Duodenal mucosa (tissue), 2 donors: ENCODE measurements at regions not wholly inside any gene's neighbourhood (a gene's known extent, or its start where the extent isn't known, plus 50 kb on each side); places are given as distances from the start of the nearest gene placed in this dataset.

Experiments used
- H3K27ac ChIP-seq: one replicate; pipeline ENCODE4 v1.7.0; 2013; ENCODE audit warnings: low read depth, low read length
- H3K27me3 ChIP-seq, 2 donors: one replicate each; pipeline ENCODE4 v1.7.0; 2013; ENCODE audit warnings: low read length in 2 of 2, control low read depth in 1 of 2; ENCODE audit not compliant: insufficient read depth in 2 of 2, control insufficient read depth in 1 of 2
- H3K36me3 ChIP-seq, 2 donors: one replicate each; pipeline ENCODE4 v1.7.0; 2013; ENCODE audit warnings: low read length in 2 of 2, control low read depth in 1 of 2; ENCODE audit not compliant: insufficient read depth in 2 of 2, control insufficient read depth in 1 of 2
- H3K4me1 ChIP-seq, 2 donors: one replicate each; pipeline ENCODE4 v1.7.0; 2013; ENCODE audit warnings: low read length in 2 of 2, control low read depth in 1 of 2; ENCODE audit not compliant: insufficient read depth in 2 of 2, control insufficient read depth in 1 of 2
- H3K4me3 ChIP-seq, 2 donors: one replicate each; pipeline ENCODE4 v1.7.0; 2013; ENCODE audit warnings: low read length in 2 of 2, low read depth in 1 of 2
- H3K9ac ChIP-seq, 2 donors: one replicate each; pipeline ENCODE4 v1.7.0; 2013; ENCODE audit warnings: low read length in 2 of 2, low read depth in 1 of 2
- H3K9me3 ChIP-seq, 2 donors: one replicate each; pipeline ENCODE4 v1.7.0; 2013; ENCODE audit warnings: low read length in 2 of 2, control low read depth in 1 of 2; ENCODE audit not compliant: control insufficient read depth in 1 of 2

DNA sequence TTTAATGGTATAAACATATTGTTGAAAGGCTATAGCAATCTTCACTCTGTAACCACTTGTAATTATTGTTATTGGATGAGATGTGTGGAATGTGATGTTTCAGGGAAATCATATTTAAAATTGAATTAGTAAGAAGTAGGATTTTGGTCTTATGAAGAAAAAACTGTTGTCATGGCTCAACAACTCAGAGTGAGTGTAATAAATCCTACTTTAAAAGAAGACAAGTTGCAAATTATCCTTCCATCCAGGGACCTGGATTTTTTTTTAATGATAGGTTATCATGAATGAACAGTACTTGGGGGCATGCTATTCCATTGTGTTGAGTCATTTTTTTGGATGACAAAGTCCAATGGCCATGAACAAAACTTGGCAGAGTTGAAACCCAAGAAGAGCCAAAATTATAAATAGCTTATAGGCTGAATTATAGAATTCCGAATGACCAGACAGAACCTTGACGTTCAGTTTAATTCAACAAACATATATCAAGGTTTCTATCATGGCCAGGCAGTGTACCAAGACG lies 625.5 kb upstream of the ZNF717 start:
- no peaks in the 10 kb centered on the region for H3K36me3 ChIP-seq
- H3K9ac ChIP-seq: no peak overlapping the region
- H3K4me3 ChIP-seq: no peak overlapping the region
- H3K27ac ChIP-seq: no peak overlapping the region
- H3K27me3 ChIP-seq: no peaks in the 10 kb centered on the region
- H3K9me3 ChIP-seq: no peaks in the 10 kb centered on the region
- no peaks in the 10 kb centered on the region for H3K4me1 ChIP-seq

DNA sequence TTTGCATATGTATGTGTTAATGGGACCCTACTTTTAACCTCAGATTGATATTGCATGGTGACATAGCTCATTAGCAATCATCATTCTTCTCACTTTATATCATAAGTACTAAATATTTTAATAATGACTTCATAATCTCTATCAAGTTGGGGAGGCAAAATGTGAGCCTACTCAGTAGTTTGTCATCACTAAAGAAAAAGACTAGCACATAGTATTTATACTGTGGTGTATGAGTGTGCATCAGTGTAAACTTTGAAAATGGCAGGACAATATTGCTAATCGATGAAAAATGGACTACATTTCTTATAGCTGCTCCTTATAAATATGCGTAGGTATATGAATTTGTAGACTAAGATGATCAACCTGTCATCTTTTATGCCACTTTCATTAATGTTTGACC lies 624.5 kb upstream of the ROBO2 start:
- Histone ChIP-seq H3K4me1 (no peaks in the 10 kb centered on the region), H3K36me3 (no peaks in the 10 kb centered on the region), H3K27me3 (no peaks in the 10 kb centered on the region), H3K4me3 (no peak overlapping the region), H3K27ac (no peak overlapping the region), H3K9me3 (no peaks in the 10 kb centered on the region), H3K9ac (no peak overlapping the region)

DNA sequence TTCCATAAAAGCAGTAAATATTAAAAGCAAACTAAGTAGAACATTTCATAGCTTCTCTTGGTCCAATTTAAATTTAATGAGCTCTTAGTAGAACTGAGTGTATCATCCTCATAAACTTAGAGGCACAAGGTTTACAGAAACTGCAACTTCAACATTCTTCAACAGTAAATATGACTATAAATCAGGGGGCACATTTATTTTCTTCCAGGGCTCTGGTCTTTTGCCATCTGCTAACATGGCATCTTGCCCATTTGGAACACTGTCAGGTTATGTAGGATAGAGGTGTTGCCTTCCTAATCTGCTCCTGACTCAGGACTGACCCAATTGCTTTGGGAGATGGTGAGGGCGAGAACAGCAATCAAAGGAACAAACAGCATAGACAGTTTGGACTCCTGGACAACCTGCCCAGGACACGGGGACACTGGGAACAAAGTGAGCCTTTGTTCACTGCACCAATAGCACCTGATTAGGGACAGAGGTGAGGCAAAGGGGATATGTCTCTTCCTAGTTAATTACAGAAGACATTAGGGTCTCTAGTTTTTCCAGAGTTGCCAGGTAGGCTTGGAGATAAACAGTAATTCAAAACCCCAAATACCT lies 610.2 kb upstream of the ROBO2 start:
- Histone ChIP-seq H3K27ac (no peak overlapping the region), H3K4me3 (no peak overlapping the region), H3K9me3 (no peaks in the 10 kb centered on the region), H3K4me1 (no peaks in the 10 kb centered on the region), H3K27me3 (no peaks in the 10 kb centered on the region), H3K36me3 (no peaks in the 10 kb centered on the region), H3K9ac (no peak overlapping the region)

DNA sequence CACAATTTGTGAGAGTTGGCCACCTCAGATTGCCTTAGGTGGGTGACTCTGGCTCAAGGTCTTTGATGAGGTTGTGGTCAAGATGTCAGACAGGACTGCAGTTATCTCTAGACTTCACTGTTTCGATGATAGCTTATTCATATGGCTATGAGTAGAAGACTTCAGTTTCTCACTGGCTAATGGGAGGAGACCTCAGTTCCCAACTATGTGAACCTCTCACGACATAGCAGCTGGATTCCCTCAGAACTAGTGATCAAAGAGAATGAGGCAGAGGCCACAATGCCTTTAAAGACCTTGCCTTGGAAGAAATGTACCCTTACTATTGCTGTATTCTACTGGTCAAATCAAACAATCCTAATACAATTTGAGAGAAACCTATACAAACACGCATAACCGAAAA lies 607.5 kb upstream of the ROBO2 start:
- Histone ChIP-seq H3K9me3 (no peaks in the 10 kb centered on the region), H3K27ac (no peak overlapping the region), H3K4me1 (no peaks in the 10 kb centered on the region), H3K27me3 (no peaks in the 10 kb centered on the region), H3K36me3 (no peaks in the 10 kb centered on the region), H3K4me3 (no peak overlapping the region), H3K9ac (no peak overlapping the region)

DNA sequence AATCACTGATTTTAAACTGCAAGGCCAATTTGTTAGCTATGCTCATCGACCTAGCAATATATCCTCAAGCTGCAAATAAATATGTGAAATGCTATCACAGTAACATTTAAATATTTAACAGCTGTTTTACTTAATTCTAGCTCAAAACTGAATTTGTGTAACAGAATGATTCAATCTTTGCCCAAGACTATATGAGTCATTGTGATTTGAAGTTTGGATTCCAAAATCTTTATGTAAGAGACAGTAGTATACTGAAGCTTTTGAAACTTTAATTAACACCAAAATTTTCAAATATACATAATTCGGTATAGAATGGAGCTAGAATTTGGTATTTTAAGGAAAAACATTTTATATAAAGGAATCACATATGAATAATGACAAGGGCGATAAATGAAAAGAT lies 603.0 kb upstream of the ROBO2 start:
- no peaks in the 10 kb centered on the region for H3K9me3 ChIP-seq
- H3K4me3 ChIP-seq: no peak overlapping the region
- no peak overlapping the region for H3K9ac ChIP-seq
- H3K27me3 ChIP-seq: no peaks in the 10 kb centered on the region
- no peaks in the 10 kb centered on the region for H3K36me3 ChIP-seq
- no peaks in the 10 kb centered on the region for H3K4me1 ChIP-seq
- H3K27ac ChIP-seq: no peak overlapping the region

- Histone ChIP-seq H3K9me3 (no peaks in the 10 kb centered on the region), H3K27me3 (no peaks in the 10 kb centered on the region)
Measured at GRCh38 chr3:76438971-76439370, 600.9 kb upstream of the ROBO2 start.

GRCh38 chr3:76442374-76442915 lies 597.5 kb upstream of the ROBO2 start:
- Histone ChIP-seq H3K27ac (no peak overlapping the region), H3K4me1 (no peaks in the 10 kb centered on the region), H3K36me3 (no peaks in the 10 kb centered on the region)

More at GRCh38 chr3:76438971-76439370, 600.9 kb upstream of the ROBO2 start:
- H3K27ac ChIP-seq: no peak overlapping the region
- H3K36me3 ChIP-seq: no peaks in the 10 kb centered on the region
- H3K9ac ChIP-seq: no peak overlapping the region
- no peak overlapping the region for H3K4me3 ChIP-seq
- H3K4me1 ChIP-seq: no peaks in the 10 kb centered on the region

DNA sequence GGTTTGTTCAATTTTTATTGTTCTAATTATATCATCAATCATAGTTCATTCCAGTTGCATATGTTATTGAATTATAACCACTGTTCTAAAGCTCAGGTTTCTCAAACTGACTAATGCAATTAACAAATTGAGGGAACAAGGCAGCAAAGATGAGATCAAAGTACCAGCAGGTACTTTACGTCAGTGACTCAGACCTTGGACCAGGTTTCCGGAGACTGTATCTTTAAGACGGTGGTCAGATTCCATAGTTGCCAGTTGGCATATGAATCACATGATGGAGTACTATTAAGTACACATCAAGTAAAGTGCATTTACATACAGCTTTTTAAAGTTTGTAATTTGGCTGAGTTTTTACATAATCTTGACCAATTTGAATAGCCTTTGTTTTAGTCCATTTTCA lies 583.6 kb upstream of the ROBO2 start:
- Histone ChIP-seq H3K36me3 (no peaks in the 10 kb centered on the region), H3K4me3 (no peak overlapping the region), H3K27me3 (no peaks in the 10 kb centered on the region), H3K9ac (no peak overlapping the region), H3K27ac (no peak overlapping the region), H3K9me3 (no peaks in the 10 kb centered on the region), H3K4me1 (peaks cover 0 to 5% of the 10 kb centered on the region in 2 donors)

More at GRCh38 chr3:76442374-76442915, 597.5 kb upstream of the ROBO2 start:
- no peak overlapping the region for H3K9ac ChIP-seq
- H3K27me3 ChIP-seq: no peaks in the 10 kb centered on the region
- H3K9me3 ChIP-seq: no peaks in the 10 kb centered on the region
- H3K4me3 ChIP-seq: no peak overlapping the region

DNA sequence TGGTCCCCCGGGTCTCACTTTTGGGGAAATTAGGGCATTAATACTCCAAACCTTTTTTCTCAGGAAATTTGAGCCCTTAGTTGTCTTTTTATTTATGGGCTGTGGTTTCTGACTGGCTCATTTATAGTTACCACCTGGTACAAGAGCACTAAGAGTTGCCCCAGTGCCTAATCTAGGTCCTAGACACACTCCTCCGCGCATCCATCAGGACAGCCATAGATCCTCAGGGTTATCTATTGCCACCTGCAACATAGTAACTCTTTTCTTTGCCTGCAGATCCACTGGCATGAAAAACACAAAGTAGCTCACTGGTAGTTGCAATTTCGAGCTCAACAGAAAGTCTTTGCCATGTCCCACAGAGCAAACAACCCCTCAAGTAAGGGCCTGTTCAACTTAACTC lies 576.4 kb upstream of the ROBO2 start:
- H3K27me3 ChIP-seq: no peaks in the 10 kb centered on the region
- no peak overlapping the region for H3K9ac ChIP-seq
- H3K4me1 ChIP-seq: no peaks in the 10 kb centered on the region
- no peaks in the 10 kb centered on the region for H3K36me3 ChIP-seq
- no peak overlapping the region for H3K4me3 ChIP-seq
- no peaks in the 10 kb centered on the region for H3K9me3 ChIP-seq
- H3K27ac ChIP-seq: no peak overlapping the region

GRCh38 chr3:76470285-76470684 lies 569.6 kb upstream of the ROBO2 start:
- H3K9ac ChIP-seq: no peak overlapping the region
- no peak overlapping the region for H3K27ac ChIP-seq
- H3K36me3 ChIP-seq: no peaks in the 10 kb centered on the region
- no peaks in the 10 kb centered on the region for H3K27me3 ChIP-seq
- H3K4me1 ChIP-seq: no peaks in the 10 kb centered on the region
- H3K9me3 ChIP-seq: peaks cover 0 to 4% of the 10 kb centered on the region in 2 donors
- H3K4me3 ChIP-seq: no peak overlapping the region
